ENCODE measurements at regions not wholly inside any gene's neighbourhood (a gene's known extent, or its start where the extent isn't known, plus 50 kb on each side); places are given as distances from the start of the nearest gene placed in this dataset.

GRCh38 chr4:53693909-53694308 lies 102.6 kb upstream of the LNX1 start:
- TF ChIP-seq CTCF (IDR thresholded peaks at IDR 0.05) = no peak
- no peak for TF ChIP-seq SIN3A (IDR thresholded peaks at IDR 0.05; ENCODE audit: borderline replicate concordance, insufficient read depth, low read depth, low read length)
- no peak for TF ChIP-seq REST (IDR thresholded peaks at IDR 0.05; ENCODE audit: insufficient read depth in 1 of 2, low read depth in 2 of 2, low read length in 1 of 2)
- no peak for TF ChIP-seq POLR2AphosphoS5 (IDR thresholded peaks at IDR 0.05; ENCODE audit: low read depth, low read length)

Data from Panc1 (cell line).